GM19397 (cell line): ENCODE measurements at regions not wholly inside any gene's neighbourhood (a gene's known extent, or its start where the extent isn't known, plus 50 kb on each side); places are given as distances from the start of the nearest gene placed in this dataset.
"Not testable (repeated sequence)": the region's sequence is repeated elsewhere in the genome, so short reads cannot be mapped to it uniquely, and the experiment has no call there.

Experiments used
- ATAC-seq: cut with Tn5 transposase; IDR thresholded peaks from one replicate; pipeline ENCODE4 v1.9.1; 2021; ENCODE audit warnings: mild to moderate bottlenecking, moderate library complexity; ENCODE audit not compliant: unreplicated experiment

DNA sequence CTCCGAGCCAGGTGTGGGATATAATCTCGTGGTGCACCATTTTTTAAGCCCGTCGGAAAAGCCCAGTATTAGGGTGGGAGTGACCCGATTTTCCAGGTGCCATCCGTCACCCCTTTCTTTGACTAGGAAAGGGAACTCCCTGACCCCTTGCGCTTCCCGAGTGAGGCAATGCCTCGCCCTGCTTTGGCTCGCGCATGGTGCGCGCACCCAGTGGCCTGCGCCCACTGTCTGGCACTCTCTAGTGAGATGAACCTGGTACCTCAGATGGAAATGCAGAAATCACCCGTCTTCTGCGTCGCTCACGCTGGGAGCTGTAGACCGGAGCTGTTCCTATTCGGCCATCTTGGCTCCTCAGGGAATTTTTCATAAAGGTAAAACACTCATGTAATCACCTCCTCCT is 63.9 kb downstream of the RWDD3 start:
- ATAC-seq, result not testable (repeated sequence)

- ATAC-seq, result no peak
Observed at GRCh38 chr1:95301091-95301490, 67.1 kb downstream of the RWDD3 start.

DNA sequence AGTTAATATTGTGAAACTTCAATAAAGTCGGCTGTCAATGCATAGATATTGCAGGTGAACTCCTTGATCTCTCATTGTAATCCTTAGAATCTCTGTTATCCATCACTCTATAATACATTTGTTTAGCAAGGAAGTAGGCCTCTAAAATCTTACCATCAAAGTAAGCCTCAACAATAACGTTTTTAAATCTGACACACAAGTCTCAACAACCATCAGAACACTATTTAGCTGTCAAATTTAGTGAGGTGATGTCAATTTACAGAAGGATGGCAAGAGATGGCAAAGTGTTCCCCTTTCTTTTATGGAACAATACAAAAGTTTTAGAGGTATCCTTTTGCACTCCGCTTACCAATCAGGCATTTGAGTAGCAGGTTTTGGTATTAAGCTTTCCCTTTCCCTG is 67.6 kb downstream of the RWDD3 start:
- ATAC-seq, result no peak

DNA sequence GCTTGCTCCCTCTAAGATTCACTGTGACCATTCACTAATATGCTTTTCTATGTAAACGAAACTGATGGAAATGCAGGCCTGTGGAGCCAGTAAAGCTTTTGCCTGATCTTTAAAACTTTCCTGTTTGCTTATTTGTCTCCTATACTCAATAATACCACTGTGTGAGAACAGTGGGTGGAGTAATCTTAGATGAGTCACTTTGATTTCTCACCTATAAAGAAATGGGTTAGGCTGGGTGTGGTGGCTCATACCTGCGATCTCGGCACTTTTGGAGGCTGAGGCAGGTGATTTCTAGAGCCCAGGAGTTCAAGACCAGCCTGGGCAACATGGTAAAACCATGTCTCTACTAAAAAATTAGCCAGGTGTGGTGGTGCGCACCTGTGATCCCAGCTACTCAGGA is 70.8 kb downstream of the RWDD3 start:
- ATAC-seq, result no peak

GRCh38 chr1:95308276-95309030 is 74.4 kb downstream of the RWDD3 start:
- no peak for ATAC-seq

- no peak for ATAC-seq
Observed at GRCh38 chr1:95309031-95309471, 75.0 kb downstream of the RWDD3 start.

GRCh38 chr1:95311014-95311413 is 77.0 kb downstream of the RWDD3 start:
- ATAC-seq, result no peak

- ATAC-seq, result no peak
Observed at GRCh38 chr1:95311762-95312161, 77.8 kb downstream of the RWDD3 start.

DNA sequence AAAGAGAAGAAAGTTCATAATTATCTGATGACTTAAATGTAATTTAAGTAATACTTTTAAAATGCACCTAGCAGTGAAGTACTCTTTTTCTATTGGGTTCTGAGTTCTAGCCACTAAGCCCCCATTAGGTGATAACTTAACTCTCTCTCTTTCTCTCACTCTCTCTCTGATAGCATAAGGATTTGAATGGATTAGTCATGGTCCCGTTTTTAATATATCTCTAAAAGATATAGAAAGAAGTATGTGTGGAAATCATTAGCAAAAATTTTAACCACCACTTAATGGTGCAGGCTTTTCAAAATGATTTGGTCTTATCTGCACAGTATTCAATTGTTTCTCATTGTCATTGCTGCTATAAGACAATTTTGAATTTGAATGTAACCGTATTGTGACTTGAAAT is 78.2 kb downstream of the RWDD3 start:
- no peak for ATAC-seq

DNA sequence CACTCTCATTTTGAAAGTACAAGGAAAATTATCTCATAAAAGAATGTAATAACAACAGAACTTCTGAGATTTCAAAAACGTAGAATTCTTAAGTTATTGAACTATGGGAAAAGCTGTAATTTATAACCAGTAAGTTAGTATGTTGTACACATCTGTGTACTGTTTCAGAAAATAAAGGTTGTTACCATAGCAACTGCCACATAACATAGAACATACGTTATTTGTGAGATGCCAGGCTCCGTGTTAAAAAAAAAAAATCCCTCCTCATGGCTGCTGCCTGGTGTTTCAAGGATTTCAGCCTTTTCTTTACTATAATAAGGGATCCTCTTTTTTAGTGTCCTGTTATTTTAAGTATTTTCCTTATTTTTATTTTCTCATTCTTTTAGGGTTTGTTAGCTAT is 79.5 kb downstream of the RWDD3 start:
- no peak for ATAC-seq

DNA sequence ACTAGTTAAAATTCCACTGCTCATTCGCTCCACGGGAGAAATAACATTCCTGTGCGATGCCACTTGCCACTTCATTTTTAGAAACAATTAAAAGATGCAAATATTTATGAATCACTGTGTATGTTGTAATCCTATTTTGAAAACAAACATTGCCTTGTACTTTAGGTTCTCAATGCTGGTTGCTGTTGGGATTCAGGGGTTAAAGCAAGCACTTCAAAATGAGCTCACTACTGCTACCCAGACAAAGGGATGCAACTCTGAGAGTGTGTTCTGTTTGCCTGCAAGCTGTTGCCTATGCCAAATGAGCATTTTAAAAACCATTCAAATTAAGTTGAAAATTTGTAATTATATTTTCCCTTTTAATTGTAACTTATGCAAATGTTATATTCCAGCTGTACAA is 87.5 kb downstream of the RWDD3 start:
- ATAC-seq, result no peak

GRCh38 chr1:95323123-95323522 is 89.1 kb downstream of the RWDD3 start:
- ATAC-seq, result no peak

- ATAC-seq, result no peak
Observed at GRCh38 chr1:95325349-95325748, 91.3 kb downstream of the RWDD3 start.

DNA sequence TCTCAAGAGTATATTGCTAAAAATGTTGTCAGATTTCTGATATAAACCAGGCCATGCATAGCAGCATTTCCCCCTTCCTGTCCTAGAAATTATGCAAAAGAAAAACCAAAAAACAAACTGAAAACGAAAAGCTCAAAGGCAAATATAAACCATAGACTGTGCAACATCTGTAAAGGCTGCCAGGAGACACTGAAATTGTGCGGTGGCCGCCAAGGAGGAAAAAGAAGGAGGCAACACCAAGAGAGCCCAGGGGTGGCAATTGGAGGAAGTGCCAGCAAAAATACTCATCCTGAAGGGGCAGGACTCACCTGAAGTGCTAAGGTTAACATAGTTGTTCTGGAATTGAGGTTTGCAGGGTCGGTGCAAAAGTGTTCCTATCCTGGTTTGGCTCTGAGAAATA is 92.0 kb downstream of the RWDD3 start:
- no peak for ATAC-seq

- no peak for ATAC-seq
Observed at GRCh38 chr1:95332754-95333153, 98.7 kb downstream of the RWDD3 start.

DNA sequence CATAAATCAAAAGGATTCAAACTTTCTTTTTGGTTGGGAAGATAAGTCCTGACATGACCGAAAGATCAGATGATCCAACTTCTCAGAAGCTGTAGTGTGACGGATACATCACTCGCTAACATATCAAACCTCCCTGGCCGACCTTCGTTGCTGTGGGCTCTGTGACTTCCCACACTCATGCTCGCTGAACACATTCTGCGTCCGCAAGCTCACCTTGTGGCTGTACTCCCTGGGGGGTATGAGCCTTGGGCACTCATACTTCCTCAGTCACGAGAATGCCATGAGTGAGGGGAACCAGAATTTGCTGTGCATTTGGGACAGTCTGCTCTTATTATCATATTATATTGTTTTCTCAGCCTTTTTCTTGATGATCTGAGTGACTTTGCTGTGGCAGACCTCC is 105.4 kb downstream of the RWDD3 start:
- no peak for ATAC-seq

- ATAC-seq, result no peak
Observed at GRCh38 chr1:95340061-95340460, 106.1 kb downstream of the RWDD3 start.

- ATAC-seq, result no peak
Observed at GRCh38 chr1:95352767-95353166, 118.8 kb downstream of the RWDD3 start.

GRCh38 chr1:95353194-95353593 is 119.2 kb downstream of the RWDD3 start:
- ATAC-seq, result no peak

GRCh38 chr1:95364546-95364945 is 130.5 kb downstream of the RWDD3 start:
- no peak for ATAC-seq

DNA sequence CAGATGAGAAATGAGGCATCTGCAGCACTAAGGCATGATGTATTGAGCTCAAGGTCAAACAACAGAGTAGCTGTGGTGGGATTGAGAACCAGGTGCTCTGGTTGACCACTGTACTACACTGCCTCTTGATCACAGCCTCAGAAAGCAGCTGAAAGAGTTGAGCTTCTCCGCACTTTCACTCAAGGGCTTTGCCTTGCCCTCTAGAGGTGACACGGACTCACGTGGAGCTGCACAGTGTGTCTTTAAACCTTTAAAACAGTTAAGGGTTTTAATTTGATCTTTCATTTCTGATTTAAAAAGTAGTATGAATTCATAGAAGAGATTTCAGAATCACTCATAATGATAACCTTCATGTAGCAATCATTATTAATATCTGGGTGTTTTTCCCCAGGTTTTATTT is 132.5 kb downstream of the RWDD3 start:
- no peak for ATAC-seq

- ATAC-seq, result no peak
Observed at GRCh38 chr1:95368178-95368577, 134.2 kb downstream of the RWDD3 start.
